ENCODE measurements at regions not wholly inside any gene's neighbourhood (a gene's known extent, or its start where the extent isn't known, plus 50 kb on each side); places are given as distances from the start of the nearest gene placed in this dataset.

DNA sequence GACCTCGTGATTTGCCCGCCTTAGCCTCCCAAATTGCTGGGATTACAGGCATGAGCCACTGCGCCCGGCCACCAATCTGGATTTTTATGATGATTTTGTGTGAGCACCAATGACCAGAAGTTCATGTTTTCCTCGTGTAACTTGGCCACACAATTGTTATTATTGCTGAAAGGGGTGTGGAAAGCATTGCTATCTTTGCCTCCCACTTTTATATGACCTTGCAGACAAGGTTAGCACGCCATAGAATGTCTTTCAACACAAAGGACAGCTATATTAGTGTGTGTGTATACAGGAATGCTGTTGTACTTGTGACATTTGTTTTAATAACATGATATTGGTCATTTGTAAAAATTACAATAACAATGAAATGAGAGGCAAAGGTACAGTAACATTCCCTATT lies 155.0 kb upstream of the ERCC6L2 start:
- Histone ChIP-seq H3K27ac (replicated peaks) (no peak overlapping the region), H3K4me3 (replicated peaks; ENCODE audit: insufficient read depth, low read length) (no peak overlapping the region), H3K27me3 (ENCODE audit: insufficient read depth, poor library complexity, severe bottlenecking) (no peaks in the 10 kb centered on the region)
- TF ChIP-seq, protein P1, sequence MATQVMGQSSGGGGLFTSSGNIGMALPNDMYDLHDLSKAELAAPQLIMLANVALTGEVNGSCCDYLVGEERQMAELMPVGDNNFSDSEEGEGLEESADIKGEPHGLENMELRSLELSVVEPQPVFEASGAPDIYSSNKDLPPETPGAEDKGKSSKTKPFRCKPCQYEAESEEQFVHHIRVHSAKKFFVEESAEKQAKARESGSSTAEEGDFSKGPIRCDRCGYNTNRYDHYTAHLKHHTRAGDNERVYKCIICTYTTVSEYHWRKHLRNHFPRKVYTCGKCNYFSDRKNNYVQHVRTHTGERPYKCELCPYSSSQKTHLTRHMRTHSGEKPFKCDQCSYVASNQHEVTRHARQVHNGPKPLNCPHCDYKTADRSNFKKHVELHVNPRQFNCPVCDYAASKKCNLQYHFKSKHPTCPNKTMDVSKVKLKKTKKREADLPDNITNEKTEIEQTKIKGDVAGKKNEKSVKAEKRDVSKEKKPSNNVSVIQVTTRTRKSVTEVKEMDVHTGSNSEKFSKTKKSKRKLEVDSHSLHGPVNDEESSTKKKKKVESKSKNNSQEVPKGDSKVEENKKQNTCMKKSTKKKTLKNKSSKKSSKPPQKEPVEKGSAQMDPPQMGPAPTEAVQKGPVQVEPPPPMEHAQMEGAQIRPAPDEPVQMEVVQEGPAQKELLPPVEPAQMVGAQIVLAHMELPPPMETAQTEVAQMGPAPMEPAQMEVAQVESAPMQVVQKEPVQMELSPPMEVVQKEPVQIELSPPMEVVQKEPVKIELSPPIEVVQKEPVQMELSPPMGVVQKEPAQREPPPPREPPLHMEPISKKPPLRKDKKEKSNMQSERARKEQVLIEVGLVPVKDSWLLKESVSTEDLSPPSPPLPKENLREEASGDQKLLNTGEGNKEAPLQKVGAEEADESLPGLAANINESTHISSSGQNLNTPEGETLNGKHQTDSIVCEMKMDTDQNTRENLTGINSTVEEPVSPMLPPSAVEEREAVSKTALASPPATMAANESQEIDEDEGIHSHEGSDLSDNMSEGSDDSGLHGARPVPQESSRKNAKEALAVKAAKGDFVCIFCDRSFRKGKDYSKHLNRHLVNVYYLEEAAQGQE (IDR thresholded peaks at IDR 0.05; ENCODE audit: insufficient replicate concordance, low read depth): no peak
- no peak for TF ChIP-seq SPI1 (IDR thresholded peaks at IDR 0.05; ENCODE audit: borderline replicate concordance, low read depth)
- TF ChIP-seq POLR2AphosphoS5 (IDR thresholded peaks at IDR 0.05; ENCODE audit: low read depth): no peak
- TF ChIP-seq GABPA (IDR thresholded peaks at IDR 0.05; ENCODE audit: low read depth): no peak
- TF ChIP-seq, protein P2, sequence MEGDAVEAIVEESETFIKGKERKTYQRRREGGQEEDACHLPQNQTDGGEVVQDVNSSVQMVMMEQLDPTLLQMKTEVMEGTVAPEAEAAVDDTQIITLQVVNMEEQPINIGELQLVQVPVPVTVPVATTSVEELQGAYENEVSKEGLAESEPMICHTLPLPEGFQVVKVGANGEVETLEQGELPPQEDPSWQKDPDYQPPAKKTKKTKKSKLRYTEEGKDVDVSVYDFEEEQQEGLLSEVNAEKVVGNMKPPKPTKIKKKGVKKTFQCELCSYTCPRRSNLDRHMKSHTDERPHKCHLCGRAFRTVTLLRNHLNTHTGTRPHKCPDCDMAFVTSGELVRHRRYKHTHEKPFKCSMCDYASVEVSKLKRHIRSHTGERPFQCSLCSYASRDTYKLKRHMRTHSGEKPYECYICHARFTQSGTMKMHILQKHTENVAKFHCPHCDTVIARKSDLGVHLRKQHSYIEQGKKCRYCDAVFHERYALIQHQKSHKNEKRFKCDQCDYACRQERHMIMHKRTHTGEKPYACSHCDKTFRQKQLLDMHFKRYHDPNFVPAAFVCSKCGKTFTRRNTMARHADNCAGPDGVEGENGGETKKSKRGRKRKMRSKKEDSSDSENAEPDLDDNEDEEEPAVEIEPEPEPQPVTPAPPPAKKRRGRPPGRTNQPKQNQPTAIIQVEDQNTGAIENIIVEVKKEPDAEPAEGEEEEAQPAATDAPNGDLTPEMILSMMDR (IDR thresholded peaks at IDR 0.05; ENCODE audit: insufficient read depth, low read length): no peak
- DNase-seq (ENCODE audit: low read depth in 1 of 2, low spot score in 1 of 2): no peak

DNA sequence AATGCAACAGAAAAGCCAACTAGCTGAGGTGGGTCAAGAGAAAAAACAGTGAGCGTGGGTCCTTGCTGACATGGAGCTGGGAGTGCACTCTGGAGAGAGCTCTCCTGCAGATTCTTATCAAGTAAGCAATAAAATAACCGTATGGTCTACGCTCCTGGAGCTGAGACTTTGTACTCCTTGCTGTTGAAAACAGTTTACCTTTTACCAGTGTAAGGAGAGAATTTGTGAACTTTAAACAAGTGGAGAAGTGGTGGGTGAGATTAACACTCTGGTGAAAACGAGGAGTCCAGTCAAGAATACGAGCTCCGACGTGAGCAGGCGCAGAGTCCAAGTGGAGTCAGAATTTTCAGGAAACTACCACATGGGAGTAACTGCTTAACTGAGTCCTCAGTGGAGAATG lies 156.1 kb upstream of the ERCC6L2 start:
- no peak for DNase-seq (ENCODE audit: low read depth in 1 of 2, low spot score in 1 of 2)
- H3K27me3 ChIP-seq (ENCODE audit: insufficient read depth, poor library complexity, severe bottlenecking): no peaks in the 10 kb centered on the region
- H3K4me3 ChIP-seq (replicated peaks; ENCODE audit: insufficient read depth, low read length): no peak overlapping the region
- TF ChIP-seq, protein P2 (IDR thresholded peaks at IDR 0.05; ENCODE audit: insufficient read depth, low read length): no peak
- TF ChIP-seq GABPA (IDR thresholded peaks at IDR 0.05; ENCODE audit: low read depth) (no peak), SPI1 (IDR thresholded peaks at IDR 0.05; ENCODE audit: borderline replicate concordance, low read depth) (no peak), POLR2AphosphoS5 (IDR thresholded peaks at IDR 0.05; ENCODE audit: low read depth) (no peak)
- TF ChIP-seq, protein P1 (IDR thresholded peaks at IDR 0.05; ENCODE audit: insufficient replicate concordance, low read depth): no peak
- no peak overlapping the region for H3K27ac ChIP-seq (replicated peaks)

DNA sequence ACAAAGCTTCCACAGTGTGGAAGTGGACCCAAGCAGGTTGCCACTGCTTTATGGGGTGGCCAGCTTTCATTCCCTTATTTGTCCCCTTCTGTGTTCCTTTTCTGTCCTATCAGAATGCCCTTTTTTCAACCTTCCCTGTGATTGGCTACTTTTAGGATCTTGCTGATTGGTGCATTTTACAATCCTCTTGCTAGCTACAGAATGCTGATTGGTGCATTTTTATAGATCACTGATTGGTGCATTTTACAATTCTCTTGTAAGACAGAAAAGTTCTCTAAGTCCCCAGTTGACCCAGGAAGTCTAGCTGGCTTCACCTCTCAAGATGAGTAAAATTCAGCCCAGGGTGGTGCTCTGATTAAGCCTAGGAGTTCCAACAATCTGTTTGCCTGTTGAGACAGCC lies 157.2 kb upstream of the ERCC6L2 start:
- TF ChIP-seq POLR2AphosphoS5 (IDR thresholded peaks at IDR 0.05; ENCODE audit: low read depth) (no peak), GABPA (IDR thresholded peaks at IDR 0.05; ENCODE audit: low read depth) (no peak), SPI1 (IDR thresholded peaks at IDR 0.05; ENCODE audit: borderline replicate concordance, low read depth) (no peak)
- TF ChIP-seq, protein P1 (IDR thresholded peaks at IDR 0.05; ENCODE audit: insufficient replicate concordance, low read depth): no peak
- TF ChIP-seq, protein P2 (IDR thresholded peaks at IDR 0.05; ENCODE audit: insufficient read depth, low read length): no peak
- Histone ChIP-seq H3K4me3 (replicated peaks; ENCODE audit: insufficient read depth, low read length) (no peak overlapping the region), H3K27me3 (ENCODE audit: insufficient read depth, poor library complexity, severe bottlenecking) (no peaks in the 10 kb centered on the region), H3K27ac (replicated peaks) (no peak overlapping the region)
- DNase-seq (ENCODE audit: low read depth in 1 of 2, low spot score in 1 of 2): no peak

Data from HL-60 (cell line).